GM23338 (cell line): ENCODE measurements at regions not wholly inside any gene's neighbourhood (a gene's known extent, or its start where the extent isn't known, plus 50 kb on each side); places are given as distances from the start of the nearest gene placed in this dataset.

Experiments
- ATAC-seq: fragments of 200-7000 bp; cut with Tn5 transposase; 3 replicates; pipeline ENCODE4 v1.9.1; 2020
- DNase-seq: peaks from one replicate; pipeline ENCODE4 v3.0.0-alpha.2; 2015; ENCODE audit warnings: low spot score
- H2AFZ ChIP-seq: fragments of 200-600 bp; sonication (generic); 2 replicates; pipeline ENCODE4 v1.8.0; 2016; ENCODE audit warnings: antibody characterized with exemption, mild to moderate bottlenecking, moderate library complexity
- H3F3A ChIP-seq: fragments of 200-600 bp; sonication (generic); replicated peaks from 2 replicates; pipeline ENCODE4 v1.8.0; 2017; ENCODE audit warnings: antibody characterized with exemption, mixed run types, low read depth
- H3K27ac ChIP-seq: fragments of 200-600 bp; sonication (generic); 2 replicates; pipeline ENCODE4 v1.6.1; 2016; ENCODE audit warnings: low read depth
- H3K27me3 ChIP-seq: fragments of 200-600 bp; sonication (generic); 2 replicates; pipeline ENCODE4 v1.8.0; 2016; ENCODE audit warnings: mild to moderate bottlenecking, mixed run types, moderate library complexity; ENCODE audit not compliant: insufficient read depth
- H3K36me3 ChIP-seq: fragments of 200-600 bp; sonication (generic); 2 replicates; pipeline ENCODE4 v1.8.0; 2016; ENCODE audit warnings: mild to moderate bottlenecking; ENCODE audit not compliant: insufficient read depth
- H3K4me1 ChIP-seq: fragments of 200-600 bp; sonication (generic); 2 replicates; pipeline ENCODE4 v1.8.0; 2016; ENCODE audit warnings: mild to moderate bottlenecking, moderate library complexity; ENCODE audit not compliant: insufficient read depth
- H3K4me2 ChIP-seq: fragments of 200-600 bp; sonication (generic); 2 replicates; pipeline ENCODE4 v1.7.1; 2017; ENCODE audit warnings: mixed run types
- H3K4me3 ChIP-seq: fragments of 200-600 bp; sonication (generic); 2 replicates; pipeline ENCODE4 v1.6.1; 2016; ENCODE audit warnings: mixed run types
- H3K79me2 ChIP-seq: fragments of 200-600 bp; sonication (generic); replicated peaks from 2 replicates; pipeline ENCODE4 v1.8.0; 2017; ENCODE audit warnings: mild to moderate bottlenecking; ENCODE audit not compliant: insufficient read depth
- H3K9me2 ChIP-seq: fragments of 200-600 bp; sonication (generic); 2 replicates; pipeline ENCODE4 v1.8.0; 2017; ENCODE audit not compliant: insufficient read depth
- H4K20me1 ChIP-seq: fragments of 200-600 bp; sonication (generic); replicated peaks from 2 replicates; pipeline ENCODE4 v1.8.0; 2017; ENCODE audit warnings: mild to moderate bottlenecking; ENCODE audit not compliant: insufficient read depth
- H3K27ac Mint-ChIP-seq: 2 replicates; pipeline ENCODE4 v1.8.0; 2020; ENCODE audit warnings: inconsistent platforms, mild to moderate bottlenecking, moderate library complexity, mixed read lengths
- H3K27me3 Mint-ChIP-seq: 3 replicates; pipeline ENCODE4 v1.8.0; 2022; ENCODE audit warnings: low read depth, mild to moderate bottlenecking, moderate library complexity, mixed read lengths, inconsistent platforms; ENCODE audit not compliant: insufficient read depth, poor library complexity
- H3K36me3 Mint-ChIP-seq: 3 replicates; pipeline ENCODE4 v1.8.0; 2021; ENCODE audit warnings: low read depth, mild to moderate bottlenecking, inconsistent platforms, moderate library complexity, mixed read lengths
- H3K4me1 Mint-ChIP-seq: 3 replicates; pipeline ENCODE4 v1.8.0; 2020; ENCODE audit warnings: mild to moderate bottlenecking, inconsistent platforms, mixed read lengths
- H3K4me3 Mint-ChIP-seq: 3 replicates; pipeline ENCODE4 v1.8.0; 2021; ENCODE audit warnings: moderate library complexity, mild to moderate bottlenecking, inconsistent platforms, mixed read lengths
- H3K9me3 Mint-ChIP-seq: 3 replicates; pipeline ENCODE4 v1.8.0; 2020; ENCODE audit warnings: moderate library complexity, mild to moderate bottlenecking, inconsistent platforms, mixed read lengths
- CREB1 ChIP-seq: fragments of 250-450 bp; sonication (Bioruptor Pico); IDR thresholded peaks from 2 replicates; pipeline ENCODE4 v1.5.0; 2020; ENCODE audit warnings: low read depth, mild to moderate bottlenecking, moderate library complexity
- EZH2 ChIP-seq: fragments of 200-600 bp; sonication (generic); IDR thresholded peaks from one replicate; pipeline ENCODE4 v1.8.0; 2017; ENCODE audit warnings: antibody characterized with exemption, mild to moderate bottlenecking, low read depth; ENCODE audit not compliant: unreplicated experiment
- EZH2phosphoT487 ChIP-seq: fragments of 200-600 bp; sonication (generic); IDR thresholded peaks from one replicate; pipeline ENCODE4 v1.8.1; 2018; ENCODE audit warnings: antibody characterized with exemption; ENCODE audit not compliant: unreplicated experiment
- JUNB ChIP-seq: IDR thresholded peaks from one replicate; pipeline ENCODE4 v1.6.1; 2016; ENCODE audit warnings: antibody characterized with exemption; ENCODE audit not compliant: unreplicated experiment
- NANOG ChIP-seq: IDR thresholded peaks from 2 replicates; pipeline ENCODE4 v1.6.1; 2016; ENCODE audit warnings: antibody characterized with exemption, borderline replicate concordance
- POLR2AphosphoS5 ChIP-seq: IDR thresholded peaks from 2 replicates; pipeline ENCODE4 v1.6.1; 2016; ENCODE audit warnings: antibody characterized with exemption, low read depth
- REST ChIP-seq: IDR thresholded peaks from one replicate; pipeline ENCODE4 v1.6.1; 2018; ENCODE audit warnings: antibody characterized with exemption; ENCODE audit not compliant: unreplicated experiment
- STAT1 ChIP-seq: IDR thresholded peaks from one replicate; pipeline ENCODE4 v1.6.1; 2016; ENCODE audit warnings: antibody characterized with exemption; ENCODE audit not compliant: unreplicated experiment
- ZNF114 ChIP-seq: fragments of 250-450 bp; sonication (Bioruptor Pico); IDR thresholded peaks from 2 replicates; pipeline ENCODE4 v1.5.0; 2020; ENCODE audit warnings: mild to moderate bottlenecking, moderate library complexity
- ZNF331 ChIP-seq: fragments of 250-450 bp; sonication (Bioruptor Pico); IDR thresholded peaks from 2 replicates; pipeline ENCODE4 v1.5.0; 2020; ENCODE audit warnings: low read depth, mild to moderate bottlenecking, moderate library complexity
- ZNF462 ChIP-seq: fragments of 250-450 bp; sonication (Bioruptor Pico); IDR thresholded peaks from 2 replicates; pipeline ENCODE4 v1.5.0; 2020; ENCODE audit warnings: mild to moderate bottlenecking, moderate library complexity
- TF ChIP-seq, protein P1 (sequence below): IDR thresholded peaks from 2 replicates; pipeline ENCODE4 v1.6.1; 2016; ENCODE audit warnings: antibody characterized with exemption
- TF ChIP-seq, protein P2 (sequence below), 2 experiments: fragments of 200-600 bp in 1 of 2; sonication (generic) in 1 of 2; conservative IDR thresholded peaks; 2 replicates each; pipeline versions ENCODE4 v1.5.1 to v1.6.1; 2016 to 2017; ENCODE audit warnings: antibody characterized with exemption in 2 of 2, low read depth in 2 of 2, mild to moderate bottlenecking in 2 of 2, moderate library complexity in 1 of 2

DNA sequence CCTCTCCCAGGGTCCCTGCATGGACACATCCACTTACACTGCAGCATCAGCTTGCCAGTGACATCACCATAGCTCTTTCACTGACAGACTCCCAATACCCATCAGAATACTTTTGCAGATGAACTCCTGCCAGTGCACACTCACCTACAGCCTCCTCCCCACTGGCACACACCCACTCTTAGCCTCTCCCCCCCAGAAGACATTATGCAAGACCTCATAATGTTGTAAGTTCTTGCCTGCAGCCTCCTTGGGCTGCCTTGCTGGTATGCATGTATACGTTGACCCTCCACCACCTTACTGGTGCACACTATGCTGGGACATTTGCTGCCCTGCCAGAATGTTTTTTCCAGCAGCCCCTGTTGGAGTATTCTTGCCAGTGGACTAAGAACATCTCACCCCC is 324.2 kb downstream of the AEBP2 start (continued):
- TF ChIP-seq ZNF462 (no peak), ZNF331 (CRISPR knock-in tag) (no peak), STAT1 (no peak)

DNA sequence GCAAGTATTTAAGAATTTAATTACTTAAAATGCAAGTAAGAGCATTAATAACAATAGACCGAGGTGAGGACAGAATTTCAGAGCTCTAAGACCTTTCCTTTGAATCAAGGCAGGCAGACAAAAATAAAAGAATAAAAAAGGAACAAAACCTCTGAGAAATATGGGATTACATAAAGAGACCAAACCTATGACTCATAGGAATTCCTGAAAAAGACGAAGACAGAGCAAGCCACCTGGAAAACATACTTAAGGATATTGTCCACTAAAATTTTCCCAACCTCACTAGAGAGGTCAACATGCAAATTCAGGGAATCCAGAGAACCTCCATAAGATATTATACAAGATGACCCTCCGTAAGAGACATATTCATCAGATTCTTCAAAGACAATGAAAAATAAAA is 325.1 kb downstream of the AEBP2 start:
- H3K9me3 Mint-ChIP-seq: no peaks in the 10 kb centered on the region
- ATAC-seq: no peak
- no peak for TF ChIP-seq REST
- no peak for TF ChIP-seq POLR2AphosphoS5
- no peak for TF ChIP-seq ZNF114 (CRISPR knock-in tag)
- TF ChIP-seq, protein P1, sequence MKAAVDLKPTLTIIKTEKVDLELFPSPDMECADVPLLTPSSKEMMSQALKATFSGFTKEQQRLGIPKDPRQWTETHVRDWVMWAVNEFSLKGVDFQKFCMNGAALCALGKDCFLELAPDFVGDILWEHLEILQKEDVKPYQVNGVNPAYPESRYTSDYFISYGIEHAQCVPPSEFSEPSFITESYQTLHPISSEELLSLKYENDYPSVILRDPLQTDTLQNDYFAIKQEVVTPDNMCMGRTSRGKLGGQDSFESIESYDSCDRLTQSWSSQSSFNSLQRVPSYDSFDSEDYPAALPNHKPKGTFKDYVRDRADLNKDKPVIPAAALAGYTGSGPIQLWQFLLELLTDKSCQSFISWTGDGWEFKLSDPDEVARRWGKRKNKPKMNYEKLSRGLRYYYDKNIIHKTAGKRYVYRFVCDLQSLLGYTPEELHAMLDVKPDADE: no peak
- no peak for TF ChIP-seq JUNB
- TF ChIP-seq EZH2phosphoT487: no peak
- TF ChIP-seq EZH2: no peak
- TF ChIP-seq STAT1: no peak
- no peak for TF ChIP-seq NANOG
- TF ChIP-seq, protein P2, sequence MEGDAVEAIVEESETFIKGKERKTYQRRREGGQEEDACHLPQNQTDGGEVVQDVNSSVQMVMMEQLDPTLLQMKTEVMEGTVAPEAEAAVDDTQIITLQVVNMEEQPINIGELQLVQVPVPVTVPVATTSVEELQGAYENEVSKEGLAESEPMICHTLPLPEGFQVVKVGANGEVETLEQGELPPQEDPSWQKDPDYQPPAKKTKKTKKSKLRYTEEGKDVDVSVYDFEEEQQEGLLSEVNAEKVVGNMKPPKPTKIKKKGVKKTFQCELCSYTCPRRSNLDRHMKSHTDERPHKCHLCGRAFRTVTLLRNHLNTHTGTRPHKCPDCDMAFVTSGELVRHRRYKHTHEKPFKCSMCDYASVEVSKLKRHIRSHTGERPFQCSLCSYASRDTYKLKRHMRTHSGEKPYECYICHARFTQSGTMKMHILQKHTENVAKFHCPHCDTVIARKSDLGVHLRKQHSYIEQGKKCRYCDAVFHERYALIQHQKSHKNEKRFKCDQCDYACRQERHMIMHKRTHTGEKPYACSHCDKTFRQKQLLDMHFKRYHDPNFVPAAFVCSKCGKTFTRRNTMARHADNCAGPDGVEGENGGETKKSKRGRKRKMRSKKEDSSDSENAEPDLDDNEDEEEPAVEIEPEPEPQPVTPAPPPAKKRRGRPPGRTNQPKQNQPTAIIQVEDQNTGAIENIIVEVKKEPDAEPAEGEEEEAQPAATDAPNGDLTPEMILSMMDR (conservative IDR thresholded peaks at IDR 0.05; ENCODE audit: low read depth in 2 of 2): no peak
- TF ChIP-seq CREB1 (CRISPR knock-in tag): no peak

More for the DNA sequence above, 325.1 kb downstream of the AEBP2 start:
- Histone ChIP-seq H3K9me2 (no peaks in the 10 kb centered on the region), H3K4me3 (no peak overlapping the region), H3K4me2 (no peak overlapping the region), H3K27ac (no peak overlapping the region), H3K79me2 (no peaks in the 10 kb centered on the region), H2AFZ (no peak overlapping the region), H3F3A (no peaks in the 10 kb centered on the region), H3K27me3 (no peaks in the 10 kb centered on the region), H3K36me3 (no peaks in the 10 kb centered on the region), H4K20me1 (no peaks in the 10 kb centered on the region), H3K4me1 (no peaks in the 10 kb centered on the region)
- Mint-ChIP-seq H3K27me3 (no peaks in the 10 kb centered on the region), H3K27ac (no peak overlapping the region), H3K4me1 (no peaks in the 10 kb centered on the region), H3K36me3 (no peaks in the 10 kb centered on the region), H3K4me3 (no peak overlapping the region)
- DNase-seq: no peak
